HG02981 (cell line): ENCODE measurements at regions not wholly inside any gene's neighbourhood (a gene's known extent, or its start where the extent isn't known, plus 50 kb on each side); places are given as distances from the start of the nearest gene placed in this dataset.

Source experiments
- ATAC-seq: cut with Tn5 transposase; IDR thresholded peaks from one replicate; pipeline ENCODE4 v1.9.1; 2021; ENCODE audit warnings: mild to moderate bottlenecking, moderate library complexity; ENCODE audit not compliant: unreplicated experiment

GRCh38 chr6:14652536-14652935 is 535.0 kb downstream of the CD83 start:
- no peak for ATAC-seq

DNA sequence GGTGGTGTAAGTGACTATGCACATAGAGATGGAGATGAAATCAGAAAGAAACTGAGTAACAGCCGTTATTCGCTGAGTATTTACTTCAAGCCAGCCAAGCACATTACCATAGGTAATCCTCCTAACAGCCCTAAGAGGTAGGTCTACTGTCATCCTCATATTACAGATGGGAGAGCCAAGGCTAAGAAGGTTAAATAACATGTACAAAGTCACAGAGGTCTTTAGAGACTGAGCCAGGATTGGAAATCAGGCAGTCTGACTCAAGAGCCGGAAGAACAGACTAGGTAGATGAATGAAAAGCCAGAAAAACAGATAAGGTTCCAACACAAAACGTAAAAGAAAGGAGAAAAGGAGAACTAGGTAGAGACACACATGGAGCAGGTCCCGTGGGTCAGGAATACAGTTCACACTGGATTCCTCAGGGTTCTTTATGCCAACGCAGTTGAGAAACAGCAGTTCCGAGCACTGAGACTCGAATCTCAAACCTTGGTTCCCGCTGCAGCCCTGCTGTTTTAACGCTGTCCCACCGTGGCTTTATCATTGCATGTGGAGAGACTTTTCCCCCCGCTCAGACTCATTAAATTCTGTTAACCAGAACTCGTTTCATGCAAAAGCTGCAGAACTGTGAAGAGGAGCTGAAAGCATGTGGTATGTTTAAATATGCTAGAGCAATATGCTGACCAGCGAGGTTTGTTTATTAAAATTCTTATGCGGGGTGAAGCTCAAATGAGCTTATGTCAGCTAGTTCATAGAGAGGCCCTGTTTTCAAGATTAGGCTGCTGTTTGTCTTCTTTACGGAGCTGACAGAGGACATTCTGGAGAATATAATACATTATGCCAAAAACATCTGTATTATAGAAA is 537.9 kb downstream of the CD83 start:
- no peak for ATAC-seq

- no peak for ATAC-seq
Observed at GRCh38 chr6:14656078-14656521, 538.5 kb downstream of the CD83 start.

- no peak for ATAC-seq
Observed at GRCh38 chr6:14656649-14657048, 539.1 kb downstream of the CD83 start.

GRCh38 chr6:14658030-14658429 is 540.5 kb downstream of the CD83 start:
- no peak for ATAC-seq

DNA sequence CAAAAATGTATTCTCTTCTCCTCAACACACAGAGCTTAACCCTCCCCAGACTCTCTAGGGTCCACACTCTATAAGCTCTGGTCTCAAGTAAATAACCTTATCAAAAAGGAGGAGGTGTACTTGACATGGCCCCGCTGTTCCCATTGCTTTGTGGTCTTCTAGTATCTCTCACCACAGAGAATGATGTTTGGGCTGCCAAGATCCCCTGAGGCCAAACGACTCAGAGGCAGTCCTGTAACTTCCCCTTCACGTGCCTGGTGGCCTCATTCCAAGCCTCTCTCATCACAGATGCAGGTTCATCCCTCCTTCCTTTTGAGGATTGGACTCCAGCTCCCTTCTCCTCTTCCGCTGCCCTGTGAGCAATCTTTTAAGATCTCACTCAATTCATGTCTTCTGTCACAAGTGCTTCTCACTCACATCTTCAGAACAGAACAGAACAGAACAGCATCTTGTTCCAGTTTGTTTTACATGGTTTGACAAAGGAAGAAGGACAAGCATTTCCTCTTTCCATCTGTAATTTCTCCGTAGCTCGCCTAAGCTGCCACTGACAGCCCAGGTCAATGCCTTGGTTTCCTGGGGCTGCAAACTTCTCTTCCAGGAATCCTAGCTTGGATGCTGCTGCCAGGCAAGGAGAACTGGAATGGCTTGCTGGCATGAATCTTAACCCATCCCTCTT is 541.5 kb downstream of the CD83 start:
- no peak for ATAC-seq

- ATAC-seq: no peak
Observed at GRCh38 chr6:14659841-14660240, 542.3 kb downstream of the CD83 start.

DNA sequence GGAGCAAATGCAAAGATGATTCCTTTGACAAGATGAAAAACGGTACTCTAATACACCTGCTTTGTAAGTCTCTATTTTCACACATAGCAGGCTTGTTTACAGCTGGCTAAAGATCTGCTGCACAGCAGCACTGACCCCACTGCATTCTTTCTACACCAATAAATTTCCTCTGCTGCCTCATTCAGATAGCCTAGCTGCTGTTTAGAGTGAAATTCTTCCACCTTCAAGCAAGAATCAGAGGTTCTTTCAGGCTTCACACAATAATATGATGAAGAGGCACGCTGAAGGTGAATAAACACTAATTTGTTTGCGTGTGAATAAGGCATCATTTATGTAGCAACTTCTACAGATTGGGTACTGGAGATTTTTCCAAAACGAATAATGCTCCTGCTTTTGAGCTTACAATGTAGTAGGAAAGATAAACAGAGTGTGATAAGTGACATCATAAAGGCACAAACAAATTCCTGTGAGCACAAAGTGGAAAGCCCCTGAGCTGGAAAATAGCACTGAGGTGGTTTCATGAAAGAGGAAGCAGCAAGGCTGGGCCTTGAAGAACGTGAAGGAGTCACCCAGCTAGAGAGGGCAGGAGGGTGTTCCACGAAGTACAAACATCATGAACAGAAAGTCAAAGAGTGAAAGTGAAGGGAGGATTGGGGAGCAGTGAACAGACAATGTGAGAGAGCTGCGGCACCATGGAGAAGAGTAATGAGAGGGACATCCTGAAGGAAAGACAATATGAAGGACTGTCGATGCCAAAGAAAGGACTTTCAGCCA is 543.4 kb downstream of the CD83 start:
- ATAC-seq: no peak

GRCh38 chr6:14661691-14662090 is 544.1 kb downstream of the CD83 start:
- no peak for ATAC-seq

GRCh38 chr6:14664112-14664601 is 546.6 kb downstream of the CD83 start:
- peak; percentile 53 for ATAC-seq

- ATAC-seq: no peak
Observed at GRCh38 chr6:14664621-14665315, 547.2 kb downstream of the CD83 start.

DNA sequence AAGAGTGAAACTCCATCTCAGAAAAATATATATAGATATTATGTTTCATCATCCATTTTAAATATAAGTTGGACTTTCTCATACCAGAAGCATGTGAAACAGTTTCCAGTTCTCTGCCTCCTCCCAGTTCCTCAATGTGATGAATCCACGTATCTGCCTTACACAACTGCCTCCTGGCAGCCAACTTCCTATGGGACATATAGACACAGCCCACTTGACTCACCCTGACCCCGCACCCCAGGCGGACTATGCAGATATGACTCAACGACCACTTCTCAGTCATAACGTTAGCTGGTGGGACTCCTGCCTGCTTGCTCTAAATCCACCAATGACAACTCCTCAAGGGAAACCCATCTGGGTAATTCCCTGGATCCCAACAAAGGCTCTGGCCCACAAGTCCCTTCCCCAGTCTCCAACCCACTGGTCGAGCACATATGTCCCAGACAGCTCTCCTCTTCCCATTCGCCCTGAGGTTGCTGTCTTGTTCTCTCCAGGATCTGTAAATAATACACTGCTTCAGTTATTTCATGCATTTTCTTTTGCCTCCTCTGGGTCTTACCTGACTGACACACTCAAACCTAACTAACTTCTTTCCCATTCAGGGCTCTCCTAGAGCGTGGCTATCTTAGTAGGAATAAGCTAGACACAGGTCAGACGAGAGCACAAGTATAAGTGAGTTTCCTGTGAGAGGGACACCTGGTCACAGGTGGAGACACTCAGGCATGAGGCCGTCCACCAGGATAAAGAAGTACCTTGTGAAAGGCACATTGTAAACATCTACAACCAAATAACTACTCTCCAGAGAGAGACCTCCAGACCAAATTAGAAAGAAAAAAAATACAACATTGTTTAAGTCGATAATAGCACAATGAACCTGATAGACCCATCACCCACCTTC is 548.5 kb downstream of the CD83 start:
- no peak for ATAC-seq

- ATAC-seq: no peak
Observed at GRCh38 chr6:14670806-14671205, 553.2 kb downstream of the CD83 start.

DNA sequence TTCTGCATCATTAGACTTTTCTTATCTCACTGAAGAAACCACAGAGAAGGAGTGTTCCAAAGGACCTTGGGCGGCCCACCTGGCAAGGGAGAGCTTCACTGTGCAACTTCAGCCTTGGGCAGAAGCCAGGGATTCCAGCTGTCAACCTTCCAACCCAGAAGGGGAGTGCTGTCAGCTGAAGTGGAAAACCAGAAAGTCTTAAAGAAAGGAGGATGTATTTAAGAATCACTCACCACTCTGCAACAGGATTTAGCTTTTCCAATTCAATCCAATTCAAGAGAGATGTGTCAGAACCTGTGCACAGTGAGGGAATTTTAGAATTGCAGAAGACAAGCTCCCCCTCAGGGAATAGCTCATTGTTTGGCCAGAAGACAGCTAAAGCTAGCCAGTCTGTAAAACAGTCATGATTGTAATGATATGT is 553.7 kb downstream of the CD83 start:
- ATAC-seq: no peak

- ATAC-seq: no peak
Observed at GRCh38 chr6:14671937-14672336, 554.4 kb downstream of the CD83 start.

- ATAC-seq: no peak
Observed at GRCh38 chr6:14673201-14673600, 555.6 kb downstream of the CD83 start.

GRCh38 chr6:14674458-14674857 is 556.9 kb downstream of the CD83 start:
- ATAC-seq: no peak

GRCh38 chr6:14674867-14675648 is 557.5 kb downstream of the CD83 start:
- no peak for ATAC-seq

GRCh38 chr6:14676064-14676463 is 558.5 kb downstream of the CD83 start:
- no peak for ATAC-seq
